ENCODE measurements at regions not wholly inside any gene's neighbourhood (a gene's known extent, or its start where the extent isn't known, plus 50 kb on each side); places are given as distances from the start of the nearest gene placed in this dataset.

DNA sequence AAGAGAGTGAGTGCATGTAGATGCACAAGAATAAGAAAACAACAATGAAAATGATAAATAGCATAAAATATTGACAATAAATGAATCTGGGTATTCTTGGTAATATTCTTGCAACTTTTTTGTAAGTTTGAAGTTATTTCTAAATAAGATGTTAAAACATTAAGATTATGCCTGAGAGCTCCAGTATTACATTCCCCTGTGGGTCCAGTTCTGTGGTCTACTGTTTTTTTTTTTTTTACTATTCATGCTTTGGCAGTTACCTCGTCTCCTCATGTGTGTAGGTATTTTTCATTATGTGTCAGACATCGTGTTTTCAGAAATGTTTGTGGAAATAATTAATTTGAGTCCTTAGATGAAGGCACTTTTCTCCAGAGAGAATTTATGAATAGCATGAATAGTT, 386.2 kb downstream of the AACS start:
- Histone ChIP-seq H3K27ac (ENCODE audit: low read depth, low read length) (no peak overlapping the region), H3K27me3 (ENCODE audit: low read length) (no peaks in the 10 kb centered on the region), H4K20me1 (ENCODE audit: low read depth, low read length) (no peaks in the 10 kb centered on the region), H3K9ac (ENCODE audit: low read length) (no peak overlapping the region), H3K4me2 (ENCODE audit: low read depth, low read length, poor library complexity, severe bottlenecking) (no peak overlapping the region), H3F3A (ENCODE audit: insufficient read depth) (no peaks in the 10 kb centered on the region), H3K79me2 (ENCODE audit: insufficient read depth, low read length) (no peaks in the 10 kb centered on the region), H3K4me3 (ENCODE audit: insufficient read depth, low read length, poor library complexity, severe bottlenecking) (no peak overlapping the region), H2AFZ (ENCODE audit: low read depth, low read length, severe bottlenecking) (no peak overlapping the region), H3K9me2 (replicated peaks; ENCODE audit: insufficient read depth, low read length) (no peaks in the 10 kb centered on the region), H3K36me3 (ENCODE audit: low read length) (peaks cover 5% of the 10 kb centered on the region; the same call in 1 of the 2 replicates), H3K9me3 (ENCODE audit: insufficient read depth, low read length) (0 out of 2 replicates have a peak, but pooled peaks cover 15% of the 10 kb centered on the region)
- TF ChIP-seq, protein P1, sequence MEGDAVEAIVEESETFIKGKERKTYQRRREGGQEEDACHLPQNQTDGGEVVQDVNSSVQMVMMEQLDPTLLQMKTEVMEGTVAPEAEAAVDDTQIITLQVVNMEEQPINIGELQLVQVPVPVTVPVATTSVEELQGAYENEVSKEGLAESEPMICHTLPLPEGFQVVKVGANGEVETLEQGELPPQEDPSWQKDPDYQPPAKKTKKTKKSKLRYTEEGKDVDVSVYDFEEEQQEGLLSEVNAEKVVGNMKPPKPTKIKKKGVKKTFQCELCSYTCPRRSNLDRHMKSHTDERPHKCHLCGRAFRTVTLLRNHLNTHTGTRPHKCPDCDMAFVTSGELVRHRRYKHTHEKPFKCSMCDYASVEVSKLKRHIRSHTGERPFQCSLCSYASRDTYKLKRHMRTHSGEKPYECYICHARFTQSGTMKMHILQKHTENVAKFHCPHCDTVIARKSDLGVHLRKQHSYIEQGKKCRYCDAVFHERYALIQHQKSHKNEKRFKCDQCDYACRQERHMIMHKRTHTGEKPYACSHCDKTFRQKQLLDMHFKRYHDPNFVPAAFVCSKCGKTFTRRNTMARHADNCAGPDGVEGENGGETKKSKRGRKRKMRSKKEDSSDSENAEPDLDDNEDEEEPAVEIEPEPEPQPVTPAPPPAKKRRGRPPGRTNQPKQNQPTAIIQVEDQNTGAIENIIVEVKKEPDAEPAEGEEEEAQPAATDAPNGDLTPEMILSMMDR (IDR thresholded peaks at IDR 0.05; ENCODE audit: insufficient read depth, low read length, poor library complexity, severe bottlenecking): no peak
- TF ChIP-seq EZH2phosphoT487 (conservative IDR thresholded peaks at IDR 0.05; ENCODE audit: low read length): no peak

GRCh38 chr12:125453751-125454150, 388.5 kb downstream of the AACS start:
- Histone ChIP-seq H3K4me3 (ENCODE audit: insufficient read depth, low read length, poor library complexity, severe bottlenecking) (no peak overlapping the region), H3K79me2 (ENCODE audit: insufficient read depth, low read length) (no peaks in the 10 kb centered on the region), H2AFZ (ENCODE audit: low read depth, low read length, severe bottlenecking) (peak overlapping the region; percentile 16), H4K20me1 (ENCODE audit: low read depth, low read length) (no peaks in the 10 kb centered on the region), H3F3A (ENCODE audit: insufficient read depth) (no peaks in the 10 kb centered on the region), H3K36me3 (ENCODE audit: low read length) (no peaks in the 10 kb centered on the region), H3K4me2 (ENCODE audit: low read depth, low read length, poor library complexity, severe bottlenecking) (no peak overlapping the region), H3K9me2 (replicated peaks; ENCODE audit: insufficient read depth, low read length) (no peaks in the 10 kb centered on the region), H3K9me3 (ENCODE audit: insufficient read depth, low read length) (0 out of 2 replicates have a peak, but pooled peaks cover 11% of the 10 kb centered on the region), H3K9ac (ENCODE audit: low read length) (no peak overlapping the region), H3K27me3 (ENCODE audit: low read length) (no peaks in the 10 kb centered on the region), H3K27ac (ENCODE audit: low read depth, low read length) (no peak overlapping the region)
- TF ChIP-seq, protein P1 (IDR thresholded peaks at IDR 0.05; ENCODE audit: insufficient read depth, low read length, poor library complexity, severe bottlenecking): no peak
- TF ChIP-seq EZH2phosphoT487 (conservative IDR thresholded peaks at IDR 0.05; ENCODE audit: low read length): no peak

- Histone ChIP-seq H3K9me2 (replicated peaks; ENCODE audit: insufficient read depth, low read length) (no peaks in the 10 kb centered on the region), H3K9ac (ENCODE audit: low read length) (no peak overlapping the region), H3K4me2 (ENCODE audit: low read depth, low read length, poor library complexity, severe bottlenecking) (no peak overlapping the region), H3K4me3 (ENCODE audit: insufficient read depth, low read length, poor library complexity, severe bottlenecking) (no peak overlapping the region), H3K27me3 (ENCODE audit: low read length) (no peaks in the 10 kb centered on the region), H3K79me2 (ENCODE audit: insufficient read depth, low read length) (no peaks in the 10 kb centered on the region), H3K36me3 (ENCODE audit: low read length) (no peaks in the 10 kb centered on the region), H3F3A (ENCODE audit: insufficient read depth) (no peaks in the 10 kb centered on the region), H2AFZ (ENCODE audit: low read depth, low read length, severe bottlenecking) (no peak overlapping the region), H4K20me1 (ENCODE audit: low read depth, low read length) (no peaks in the 10 kb centered on the region), H3K27ac (ENCODE audit: low read depth, low read length) (no peak overlapping the region), H3K9me3 (ENCODE audit: insufficient read depth, low read length) (0 out of 2 replicates have a peak, but pooled peaks cover 11% of the 10 kb centered on the region)
- TF ChIP-seq EZH2phosphoT487 (conservative IDR thresholded peaks at IDR 0.05; ENCODE audit: low read length): no peak
- TF ChIP-seq, protein P1 (IDR thresholded peaks at IDR 0.05; ENCODE audit: insufficient read depth, low read length, poor library complexity, severe bottlenecking): no peak
Observed at GRCh38 chr12:125454291-125454690, 389.1 kb downstream of the AACS start.
